ENCODE measurements at regions not wholly inside any gene's neighbourhood (a gene's known extent, or its start where the extent isn't known, plus 50 kb on each side); places are given as distances from the start of the nearest gene placed in this dataset.
"Not testable (repeated sequence)": the region's sequence is repeated elsewhere in the genome, so short reads cannot be mapped to it uniquely, and the experiment has no call there.

DNA sequence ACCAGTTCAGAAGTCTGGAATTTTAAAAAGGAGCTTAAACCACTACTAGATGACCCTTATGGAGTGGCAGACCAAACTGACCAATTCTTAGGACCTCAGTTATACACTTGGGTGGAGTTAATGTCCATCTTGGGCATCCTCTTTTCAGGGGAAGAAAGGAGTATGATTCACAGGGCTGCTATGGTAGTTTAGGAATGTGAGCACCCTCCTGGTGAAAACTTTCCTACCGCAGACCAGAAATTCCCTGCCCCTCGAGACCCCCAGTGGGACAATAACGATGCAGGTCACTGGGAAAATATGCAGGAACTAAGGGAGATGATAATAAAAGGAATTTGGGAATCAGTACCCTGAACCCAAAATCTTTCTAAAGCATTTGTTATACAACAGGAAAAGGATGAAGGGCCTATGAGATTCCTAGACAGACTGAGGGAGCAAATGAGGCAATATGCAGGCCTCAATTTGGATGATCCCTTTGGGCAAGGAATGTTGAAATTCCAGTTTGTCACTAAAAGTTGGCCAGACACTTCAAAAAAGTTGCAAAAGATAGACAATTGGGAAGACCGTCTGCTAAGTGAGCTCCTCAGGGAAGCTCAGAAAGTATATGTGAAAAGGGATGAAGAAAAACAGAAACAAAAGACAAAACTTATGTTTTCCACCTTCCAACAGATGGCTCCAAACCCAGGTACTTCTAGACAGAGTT is 52.4 kb upstream of the ANKRD10 start:
- not testable (repeated sequence) for TF ChIP-seq TAF1 (IDR thresholded peaks at IDR 0.05; ENCODE audit: borderline replicate concordance, low read depth, low read length); POLR2AphosphoS5 (IDR thresholded peaks at IDR 0.05; ENCODE audit: low read depth, low read length); POLR2A (IDR thresholded peaks at IDR 0.05; ENCODE audit: low read depth, low read length)
